ENCODE measurements at regions not wholly inside any gene's neighbourhood (a gene's known extent, or its start where the extent isn't known, plus 50 kb on each side); places are given as distances from the start of the nearest gene placed in this dataset.

GRCh38 chr10:44326474-44327030, 58.3 kb downstream of the CXCL12 start:
- ATAC-seq (no peak), FAIRE-seq (no peak), DNase-seq (ENCODE audit: low read depth in 1 of 2, low spot score in 1 of 2) (no peak)
- no peaks in the 10 kb centered on the region for H3K9me3 ChIP-seq
- no peak overlapping the region for H3K4me2 ChIP-seq
- H3K27ac ChIP-seq, result no peak overlapping the region
- TF ChIP-seq HDAC2 (IDR thresholded peaks at IDR 0.05), result no peak
- TF ChIP-seq, protein P1, sequence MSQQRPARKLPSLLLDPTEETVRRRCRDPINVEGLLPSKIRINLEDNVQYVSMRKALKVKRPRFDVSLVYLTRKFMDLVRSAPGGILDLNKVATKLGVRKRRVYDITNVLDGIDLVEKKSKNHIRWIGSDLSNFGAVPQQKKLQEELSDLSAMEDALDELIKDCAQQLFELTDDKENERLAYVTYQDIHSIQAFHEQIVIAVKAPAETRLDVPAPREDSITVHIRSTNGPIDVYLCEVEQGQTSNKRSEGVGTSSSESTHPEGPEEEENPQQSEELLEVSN (IDR thresholded peaks at IDR 0.05; ENCODE audit: borderline replicate concordance, low read depth), result no peak
- TF ChIP-seq PBX3 (IDR thresholded peaks at IDR 0.05), result no peak
- no peak for TF ChIP-seq HOXB13 (CRISPR knock-in tag; IDR thresholded peaks at IDR 0.05; ENCODE audit: low read depth)
- TF ChIP-seq, protein P2, sequence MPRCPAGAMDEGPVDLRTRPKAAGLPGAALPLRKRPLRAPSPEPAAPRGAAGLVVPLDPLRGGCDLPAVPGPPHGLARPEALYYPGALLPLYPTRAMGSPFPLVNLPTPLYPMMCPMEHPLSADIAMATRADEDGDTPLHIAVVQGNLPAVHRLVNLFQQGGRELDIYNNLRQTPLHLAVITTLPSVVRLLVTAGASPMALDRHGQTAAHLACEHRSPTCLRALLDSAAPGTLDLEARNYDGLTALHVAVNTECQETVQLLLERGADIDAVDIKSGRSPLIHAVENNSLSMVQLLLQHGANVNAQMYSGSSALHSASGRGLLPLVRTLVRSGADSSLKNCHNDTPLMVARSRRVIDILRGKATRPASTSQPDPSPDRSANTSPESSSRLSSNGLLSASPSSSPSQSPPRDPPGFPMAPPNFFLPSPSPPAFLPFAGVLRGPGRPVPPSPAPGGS (IDR thresholded peaks at IDR 0.05), result no peak
- TF ChIP-seq CTCF (IDR thresholded peaks at IDR 0.05), result no peak
- TF ChIP-seq RCOR1 (IDR thresholded peaks at IDR 0.05; ENCODE audit: low read depth, low read length), result no peak
- TF ChIP-seq CBX2 (IDR thresholded peaks at IDR 0.05; ENCODE audit: borderline replicate concordance, low read depth), result no peak
- TF ChIP-seq FOSL2 (IDR thresholded peaks at IDR 0.05), result no peak
- no peak for TF ChIP-seq FOSL2 (CRISPR knock-in tag; IDR thresholded peaks at IDR 0.05)
- no peak for TF ChIP-seq MAX (IDR thresholded peaks at IDR 0.05)
- TF ChIP-seq EHMT2 (IDR thresholded peaks at IDR 0.05; ENCODE audit: low read depth), result no peak
- no peak for TF ChIP-seq EHF (CRISPR knock-in tag; IDR thresholded peaks at IDR 0.05)
- no peak for TF ChIP-seq MYC (IDR thresholded peaks at IDR 0.05; ENCODE audit: borderline replicate concordance, low read length)
- no peak for TF ChIP-seq KDM1A (IDR thresholded peaks at IDR 0.05; ENCODE audit: low read depth)
- no peak for TF ChIP-seq RAD21 (conservative IDR thresholded peaks at IDR 0.05 in 1 of 2, IDR thresholded peaks at IDR 0.05 in 1 of 2)
- ChIA-PET CTCF (no interaction called here), POLR2A (no interaction called here)
- no peak overlapping the region for H3K4me3 ChIP-seq
- WGBS (ENCODE audit: missing lambda C conversion rate), result 7% methylated on average over 1 of the region's 1 CpG
- H3K4me1 ChIP-seq, result no peaks in the 10 kb centered on the region

GRCh38 chr10:44325596-44326307, 59.1 kb downstream of the CXCL12 start:
- FAIRE-seq (no peak), ATAC-seq (no peak), DNase-seq (ENCODE audit: low read depth in 1 of 2, low spot score in 1 of 2) (no peak)
- H3K4me1 ChIP-seq, result no peaks in the 10 kb centered on the region
- no peaks in the 10 kb centered on the region for H3K9me3 ChIP-seq
- CTCF ChIA-PET, result no interaction called here
- H3K27ac ChIP-seq, result no peak overlapping the region
- no peak overlapping the region for H3K4me3 ChIP-seq
- TF ChIP-seq ZFP36 (IDR thresholded peaks at IDR 0.05; ENCODE audit: borderline replicate concordance, partially characterized antibody), result no peak
- no peak for TF ChIP-seq KDM5A (IDR thresholded peaks at IDR 0.05)
- TF ChIP-seq EHMT2 (IDR thresholded peaks at IDR 0.05; ENCODE audit: low read depth), result no peak
- TF ChIP-seq PHF8 (IDR thresholded peaks at IDR 0.05; ENCODE audit: borderline replicate concordance, low read depth), result no peak
- H3K4me2 ChIP-seq, result no peak overlapping the region
- POLR2A ChIA-PET, result no interaction called here
- WGBS (ENCODE audit: missing lambda C conversion rate), result 28% methylated on average over 6 of the region's 6 CpGs
